ENCODE measurements at regions not wholly inside any gene's neighbourhood (a gene's known extent, or its start where the extent isn't known, plus 50 kb on each side); places are given as distances from the start of the nearest gene placed in this dataset.

DNA sequence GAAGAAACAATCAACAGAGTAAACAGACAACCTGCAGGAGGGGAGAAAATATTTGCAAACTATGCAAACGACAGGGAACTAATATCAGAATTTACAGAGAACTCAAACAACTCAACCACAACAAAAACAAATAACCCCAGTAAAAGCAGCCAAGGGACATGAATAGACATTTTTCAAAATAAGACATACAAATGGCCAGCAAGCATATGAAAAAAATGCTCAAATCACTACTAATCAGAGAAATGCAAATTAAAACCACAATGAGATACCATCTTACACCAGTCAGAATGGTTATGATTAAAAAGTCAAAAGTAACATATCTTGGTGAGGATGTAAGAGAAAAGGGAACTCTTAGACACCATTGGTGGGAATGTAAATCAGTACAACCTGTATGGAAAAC is 215.0 kb downstream of the THBS2 start:
- TF ChIP-seq POLR2A (IDR thresholded peaks at IDR 0.05) (no peak), POLR2AphosphoS5 (IDR thresholded peaks at IDR 0.05) (no peak), EP300 (IDR thresholded peaks at IDR 0.05) (no peak)
- TF ChIP-seq, protein P1, sequence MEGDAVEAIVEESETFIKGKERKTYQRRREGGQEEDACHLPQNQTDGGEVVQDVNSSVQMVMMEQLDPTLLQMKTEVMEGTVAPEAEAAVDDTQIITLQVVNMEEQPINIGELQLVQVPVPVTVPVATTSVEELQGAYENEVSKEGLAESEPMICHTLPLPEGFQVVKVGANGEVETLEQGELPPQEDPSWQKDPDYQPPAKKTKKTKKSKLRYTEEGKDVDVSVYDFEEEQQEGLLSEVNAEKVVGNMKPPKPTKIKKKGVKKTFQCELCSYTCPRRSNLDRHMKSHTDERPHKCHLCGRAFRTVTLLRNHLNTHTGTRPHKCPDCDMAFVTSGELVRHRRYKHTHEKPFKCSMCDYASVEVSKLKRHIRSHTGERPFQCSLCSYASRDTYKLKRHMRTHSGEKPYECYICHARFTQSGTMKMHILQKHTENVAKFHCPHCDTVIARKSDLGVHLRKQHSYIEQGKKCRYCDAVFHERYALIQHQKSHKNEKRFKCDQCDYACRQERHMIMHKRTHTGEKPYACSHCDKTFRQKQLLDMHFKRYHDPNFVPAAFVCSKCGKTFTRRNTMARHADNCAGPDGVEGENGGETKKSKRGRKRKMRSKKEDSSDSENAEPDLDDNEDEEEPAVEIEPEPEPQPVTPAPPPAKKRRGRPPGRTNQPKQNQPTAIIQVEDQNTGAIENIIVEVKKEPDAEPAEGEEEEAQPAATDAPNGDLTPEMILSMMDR (IDR thresholded peaks at IDR 0.05), result no peak
- no peak for ATAC-seq
- Histone ChIP-seq H3K9me3 (peaks cover 0 to 5% (median 0%) of the 10 kb centered on the region in 3 donors), H3K4me1 (peaks cover 0 to 9% (median 0%) of the 10 kb centered on the region in 3 donors), H3K4me3 (no peak overlapping the region), H3K27me3 (no peaks in the 10 kb centered on the region), H3K36me3 (no peaks in the 10 kb centered on the region), H3K27ac (no peak overlapping the region)
- 64 to 78% methylated on average over 1 of the region's 1 CpG for WGBS, 2 donors (ENCODE audit: low coverage in 1 of 2)

DNA sequence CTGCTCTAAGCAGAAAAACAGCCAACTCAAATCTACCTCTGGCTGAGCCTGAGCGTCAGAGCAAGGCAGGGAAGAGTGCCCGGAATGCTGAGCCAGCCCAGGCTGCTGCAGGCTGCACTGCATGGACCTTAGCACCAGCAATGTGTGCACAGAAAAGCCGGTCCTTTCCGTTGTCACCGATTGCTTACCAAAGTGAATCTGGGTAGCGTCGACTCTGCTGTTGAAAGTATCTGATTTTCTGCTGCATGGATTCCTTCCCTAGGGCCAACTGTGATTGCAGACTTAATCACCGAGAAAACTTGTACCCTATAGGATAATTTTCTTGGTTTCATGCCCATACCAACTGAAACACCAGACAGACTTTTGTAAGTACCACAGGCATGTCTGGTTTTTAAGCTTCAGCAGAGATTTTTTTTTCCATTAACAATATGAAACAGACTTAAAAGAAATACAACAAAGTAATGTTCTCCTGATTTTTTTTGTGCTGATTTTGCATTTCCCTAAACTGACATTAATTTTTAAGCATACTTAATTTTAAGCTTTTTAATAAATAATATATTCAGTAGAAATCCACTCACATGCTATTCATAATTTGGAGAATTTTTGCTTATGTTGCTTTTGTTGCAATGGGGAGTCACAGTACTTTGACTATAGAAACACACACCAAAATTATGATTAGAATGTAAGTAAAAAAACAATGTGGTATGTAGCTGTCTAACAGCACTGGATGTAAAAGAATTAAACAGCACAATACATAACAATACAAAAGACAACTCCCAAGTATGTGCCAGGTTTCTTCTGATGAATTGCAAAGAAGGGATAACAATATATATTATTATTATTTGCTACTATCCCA is 218.0 kb downstream of the THBS2 start:
- Histone ChIP-seq H3K9me3 (peaks cover 0 to 5% (median 0%) of the 10 kb centered on the region in 3 donors), H3K27ac (no peak overlapping the region), H3K27me3 (no peaks in the 10 kb centered on the region), H3K4me1 (peaks cover 0 to 9% (median 0%) of the 10 kb centered on the region in 3 donors), H3K4me3 (no peak overlapping the region), H3K36me3 (no peaks in the 10 kb centered on the region)
- no peak for ATAC-seq
- WGBS, 2 donors (ENCODE audit: low coverage in 1 of 2), result 35 to 46% methylated on average over 3 to 7 of the region's 8 CpGs
- TF ChIP-seq EP300 (IDR thresholded peaks at IDR 0.05) (no peak), POLR2A (IDR thresholded peaks at IDR 0.05) (no peak), POLR2AphosphoS5 (IDR thresholded peaks at IDR 0.05) (no peak)
- TF ChIP-seq, protein P1 (IDR thresholded peaks at IDR 0.05), result no peak

DNA sequence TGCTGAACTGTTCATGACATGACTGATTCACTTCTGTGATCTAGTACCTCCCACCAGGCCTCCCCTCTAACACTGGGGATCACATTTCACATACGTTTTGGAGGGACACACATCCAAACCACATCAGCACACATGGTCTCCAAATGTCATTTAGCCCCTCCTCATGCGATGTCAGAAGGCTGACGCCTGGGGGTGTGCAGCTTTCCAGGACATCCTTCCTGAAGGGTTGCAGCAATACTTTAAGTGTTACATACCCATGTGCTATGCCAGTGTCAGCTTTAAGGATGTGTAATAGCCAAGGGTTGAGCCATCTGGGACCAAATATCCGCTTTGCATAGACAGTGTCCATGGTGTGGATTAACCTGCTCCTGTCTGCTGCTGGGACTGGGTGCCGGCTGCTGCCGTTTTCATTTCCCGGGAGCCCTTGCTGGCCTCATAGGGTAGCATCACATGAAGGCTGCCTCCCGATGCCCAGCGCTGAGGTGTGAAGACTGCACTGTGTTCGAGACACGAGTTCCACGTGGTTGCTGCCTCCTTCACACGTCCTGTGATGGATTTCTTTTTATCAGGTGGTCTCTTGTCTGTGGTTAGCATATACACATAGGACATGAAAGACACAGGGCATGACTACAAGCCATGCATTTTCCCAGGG is 219.0 kb downstream of the THBS2 start:
- 90 to 95% methylated on average over 8 to 12 of the region's 13 CpGs for WGBS, 2 donors (ENCODE audit: low coverage in 1 of 2)
- Histone ChIP-seq H3K4me3 (no peak overlapping the region), H3K36me3 (no peaks in the 10 kb centered on the region), H3K27me3 (no peaks in the 10 kb centered on the region), H3K4me1 (peaks cover 0 to 9% (median 0%) of the 10 kb centered on the region in 3 donors), H3K9me3 (peaks cover 0 to 5% (median 0%) of the 10 kb centered on the region in 3 donors), H3K27ac (no peak overlapping the region)
- TF ChIP-seq EP300 (IDR thresholded peaks at IDR 0.05), result no peak
- no peak for TF ChIP-seq POLR2AphosphoS5 (IDR thresholded peaks at IDR 0.05)
- TF ChIP-seq, protein P1 (IDR thresholded peaks at IDR 0.05), result no peak
- no peak for TF ChIP-seq POLR2A (IDR thresholded peaks at IDR 0.05)
- no peak for ATAC-seq

- 53% methylated on average over 4 of the region's 4 CpGs; no CpG with 5 or more reads in 1 of the 2 donors for WGBS, 2 donors (ENCODE audit: low coverage in 1 of 2)
- no peaks in the 10 kb centered on the region for H3K36me3 ChIP-seq
- ATAC-seq, result no peak
These were observed 223.8 kb downstream of the THBS2 start for GRCh38 chr6:169029861-169030260.

More at GRCh38 chr6:169029861-169030260, 223.8 kb downstream of the THBS2 start:
- Histone ChIP-seq H3K27ac (no peak overlapping the region), H3K4me3 (no peak overlapping the region), H3K27me3 (no peaks in the 10 kb centered on the region), H3K9me3 (no peaks in the 10 kb centered on the region), H3K4me1 (peaks cover 0 to under 1% (median 0%) of the 10 kb centered on the region in 3 donors)
- TF ChIP-seq EP300 (IDR thresholded peaks at IDR 0.05) (no peak), POLR2AphosphoS5 (IDR thresholded peaks at IDR 0.05) (no peak), POLR2A (IDR thresholded peaks at IDR 0.05) (no peak)
- TF ChIP-seq, protein P1 (IDR thresholded peaks at IDR 0.05), result no peak

All from gastroesophageal sphincter (tissue), 4 donors.